HEK293T (cell line): ENCODE measurements at regions not wholly inside any gene's neighbourhood (a gene's known extent, or its start where the extent isn't known, plus 50 kb on each side); places are given as distances from the start of the nearest gene placed in this dataset.

Experiments used
- CTCF ChIA-PET: fragments of 350-600 bp; formaldehyde crosslinking; extraction: SDS; loops from one replicate; lab custom pipeline; 2021; ENCODE audit warnings: antibody characterized with exemption, inconsistent platforms; lab: Yijun Ruan, JAX
- POLR2A ChIA-PET: fragments of 350-600 bp; formaldehyde crosslinking; extraction: SDS; loops from one replicate; lab custom pipeline; 2020; ENCODE audit warnings: antibody characterized with exemption, inconsistent platforms; lab: Yijun Ruan, JAX
- DNase-seq: peaks from one replicate; pipeline ENCODE4 v3.0.0; 2012; ENCODE audit warnings: mixed read lengths; ENCODE audit errors: extremely low spot score
- ARNT ChIP-seq: fragments of 450-650 bp; IDR thresholded peaks from 2 replicates; pipeline ENCODE4 v1.6.1; 2017; ENCODE audit warnings: mild to moderate bottlenecking
- BHLHE40 ChIP-seq: fragments of 450-650 bp; IDR thresholded peaks from 2 replicates; pipeline ENCODE4 v1.6.1; 2016; ENCODE audit warnings: mild to moderate bottlenecking, moderate library complexity, borderline replicate concordance
- CTBP1 ChIP-seq: fragments of 450-650 bp; IDR thresholded peaks from 2 replicates; pipeline ENCODE4 v1.6.1; 2016; ENCODE audit warnings: borderline replicate concordance
- ELF4 ChIP-seq: fragments of 450-650 bp; IDR thresholded peaks from 2 replicates; pipeline ENCODE4 v1.6.1; 2017; ENCODE audit warnings: antibody characterized with exemption
- FOXA1 ChIP-seq: fragments of 450-650 bp; IDR thresholded peaks from 2 replicates; pipeline ENCODE4 v1.6.1; 2016; ENCODE audit warnings: mild to moderate bottlenecking
- FOXK2 ChIP-seq: fragments of 450-650 bp; IDR thresholded peaks from 2 replicates; pipeline ENCODE4 v1.6.1; 2016; ENCODE audit warnings: mild to moderate bottlenecking
- FOXM1 ChIP-seq: fragments of 450-650 bp; IDR thresholded peaks from 2 replicates; pipeline ENCODE4 v1.6.1; 2017; ENCODE audit warnings: mild to moderate bottlenecking, borderline replicate concordance
- HDGF ChIP-seq: fragments of 450-650 bp; IDR thresholded peaks from 2 replicates; pipeline ENCODE4 v1.6.1; 2017; ENCODE audit warnings: antibody characterized with exemption, borderline replicate concordance
- L3MBTL2 ChIP-seq: fragments of 450-650 bp; conservative IDR thresholded peaks from 2 replicates; pipeline ENCODE4 v1.6.1; 2016; ENCODE audit warnings: mild to moderate bottlenecking
- LEF1 ChIP-seq: fragments of 450-650 bp; IDR thresholded peaks from 2 replicates; pipeline ENCODE4 v1.6.1; 2017; ENCODE audit warnings: mild to moderate bottlenecking, borderline replicate concordance
- NFRKB ChIP-seq: fragments of 450-650 bp; IDR thresholded peaks from 2 replicates; pipeline ENCODE4 v1.6.1; 2016; ENCODE audit warnings: mild to moderate bottlenecking, moderate library complexity
- SP1 ChIP-seq: fragments of 450-650 bp; IDR thresholded peaks from 2 replicates; pipeline ENCODE4 v1.6.1; 2017
- SUZ12 ChIP-seq: fragments of 450-650 bp; IDR thresholded peaks from 2 replicates; pipeline ENCODE4 v1.6.1; 2016; ENCODE audit warnings: mild to moderate bottlenecking
- TARDBP ChIP-seq: fragments of 450-650 bp; IDR thresholded peaks from 2 replicates; pipeline ENCODE4 v1.6.1; 2016
- ZNF384 ChIP-seq: fragments of 450-650 bp; IDR thresholded peaks from 2 replicates; pipeline ENCODE4 v1.6.1; 2016
- TF ChIP-seq, protein P1 (sequence below): fragments of 450-650 bp; IDR thresholded peaks from 2 replicates; pipeline ENCODE4 v1.6.1; 2016

DNA sequence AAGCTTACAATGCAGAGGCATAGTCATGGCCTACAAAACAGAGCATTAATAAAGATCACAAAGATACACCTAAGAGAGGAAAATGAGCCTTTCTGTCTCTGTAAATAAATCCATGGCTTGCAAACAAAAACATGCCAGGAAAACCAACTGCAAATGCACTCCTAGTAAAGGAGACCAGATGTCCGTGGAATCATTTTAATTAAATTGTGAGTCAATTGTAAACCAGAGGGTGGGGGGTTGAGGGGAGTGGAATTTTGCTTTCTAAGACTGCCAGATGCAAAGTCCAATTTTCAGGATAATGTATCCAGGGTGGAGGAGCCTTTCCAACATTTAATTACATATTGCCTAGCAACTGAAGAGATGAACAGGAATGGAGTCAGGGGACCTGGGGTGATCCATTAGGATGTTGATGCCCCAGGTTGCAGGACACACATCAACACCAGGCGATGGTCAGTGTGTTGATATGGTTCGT, 390.3 kb upstream of the CCL2 start:
- ChIA-PET POLR2A (no interaction called here), CTCF (no interaction called here)
- no peak for DNase-seq
- TF ChIP-seq ZNF384 (no peak), L3MBTL2 (no peak), CTBP1 (no peak), SP1 (no peak), ARNT (no peak), SUZ12 (no peak), TARDBP (no peak), HDGF (no peak), NFRKB (no peak), FOXK2 (no peak), FOXA1 (no peak), ELF4 (no peak), LEF1 (no peak), FOXM1 (no peak), BHLHE40 (no peak)
- TF ChIP-seq, protein P1, sequence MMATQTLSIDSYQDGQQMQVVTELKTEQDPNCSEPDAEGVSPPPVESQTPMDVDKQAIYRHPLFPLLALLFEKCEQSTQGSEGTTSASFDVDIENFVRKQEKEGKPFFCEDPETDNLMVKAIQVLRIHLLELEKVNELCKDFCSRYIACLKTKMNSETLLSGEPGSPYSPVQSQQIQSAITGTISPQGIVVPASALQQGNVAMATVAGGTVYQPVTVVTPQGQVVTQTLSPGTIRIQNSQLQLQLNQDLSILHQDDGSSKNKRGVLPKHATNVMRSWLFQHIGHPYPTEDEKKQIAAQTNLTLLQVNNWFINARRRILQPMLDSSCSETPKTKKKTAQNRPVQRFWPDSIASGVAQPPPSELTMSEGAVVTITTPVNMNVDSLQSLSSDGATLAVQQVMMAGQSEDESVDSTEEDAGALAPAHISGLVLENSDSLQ, result no peak

DNA sequence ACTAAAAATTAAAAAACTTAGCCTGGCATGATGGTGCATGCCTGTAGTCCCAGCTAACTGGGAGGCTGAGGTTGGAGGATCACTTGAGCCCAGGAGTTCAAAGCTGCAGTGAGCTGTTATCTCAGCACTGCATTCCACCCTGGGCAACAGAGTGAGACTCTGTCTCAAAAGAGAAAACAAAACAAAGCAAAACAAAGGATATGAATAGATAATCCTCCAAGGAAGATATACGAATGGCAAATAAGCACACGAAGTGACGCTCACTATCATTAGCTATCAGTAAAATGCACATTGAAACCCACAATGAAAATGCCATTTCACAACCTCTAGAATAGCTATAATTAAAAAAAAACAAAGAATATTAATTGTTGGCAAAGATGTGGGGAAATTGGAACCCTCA, 386.2 kb upstream of the CCL2 start:
- POLR2A ChIA-PET, result no interaction called here
- CTCF ChIA-PET, result no interaction called here

DNA sequence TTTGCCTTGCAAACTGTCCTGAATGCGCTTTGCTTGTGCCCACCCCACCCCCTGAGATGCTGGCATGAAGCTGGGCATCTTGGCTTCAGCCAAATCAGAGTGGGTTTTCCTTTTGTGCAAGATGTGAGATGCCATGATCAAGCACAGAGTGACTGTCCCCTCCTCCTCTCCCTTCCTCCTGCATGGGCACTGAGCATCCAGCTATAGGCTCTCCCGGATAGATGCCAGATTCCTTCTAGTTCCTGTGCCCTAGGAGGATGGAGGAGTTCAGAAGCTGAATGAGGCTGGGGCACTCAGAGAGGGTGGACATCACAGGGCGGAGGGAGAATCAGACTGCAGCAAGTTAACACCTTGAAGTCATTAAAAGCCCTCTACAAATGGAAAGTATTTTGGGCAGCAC, 384.1 kb upstream of the CCL2 start:
- CTCF ChIA-PET, result no interaction called here
- no peak for TF ChIP-seq FOXM1
- no peak for TF ChIP-seq HDGF
- TF ChIP-seq, protein P1, result no peak
- TF ChIP-seq CTBP1, result no peak
- TF ChIP-seq BHLHE40, result no peak
- no peak for TF ChIP-seq LEF1
- TF ChIP-seq ARNT, result no peak
- DNase-seq, result no peak
- POLR2A ChIA-PET, result no interaction called here

More for the DNA sequence above, 386.2 kb upstream of the CCL2 start:
- TF ChIP-seq BHLHE40, result no peak
- no peak for TF ChIP-seq CTBP1
- TF ChIP-seq LEF1, result no peak
- TF ChIP-seq ELF4, result no peak
- no peak for TF ChIP-seq ARNT
- no peak for TF ChIP-seq ZNF384
- TF ChIP-seq SUZ12, result no peak
- no peak for TF ChIP-seq FOXM1
- no peak for TF ChIP-seq FOXA1
- TF ChIP-seq, protein P1, result no peak
- no peak for TF ChIP-seq SP1
- no peak for TF ChIP-seq HDGF
- TF ChIP-seq FOXK2, result no peak
- TF ChIP-seq TARDBP, result no peak
- TF ChIP-seq L3MBTL2, result no peak
- no peak for TF ChIP-seq NFRKB
- no peak for DNase-seq

DNA sequence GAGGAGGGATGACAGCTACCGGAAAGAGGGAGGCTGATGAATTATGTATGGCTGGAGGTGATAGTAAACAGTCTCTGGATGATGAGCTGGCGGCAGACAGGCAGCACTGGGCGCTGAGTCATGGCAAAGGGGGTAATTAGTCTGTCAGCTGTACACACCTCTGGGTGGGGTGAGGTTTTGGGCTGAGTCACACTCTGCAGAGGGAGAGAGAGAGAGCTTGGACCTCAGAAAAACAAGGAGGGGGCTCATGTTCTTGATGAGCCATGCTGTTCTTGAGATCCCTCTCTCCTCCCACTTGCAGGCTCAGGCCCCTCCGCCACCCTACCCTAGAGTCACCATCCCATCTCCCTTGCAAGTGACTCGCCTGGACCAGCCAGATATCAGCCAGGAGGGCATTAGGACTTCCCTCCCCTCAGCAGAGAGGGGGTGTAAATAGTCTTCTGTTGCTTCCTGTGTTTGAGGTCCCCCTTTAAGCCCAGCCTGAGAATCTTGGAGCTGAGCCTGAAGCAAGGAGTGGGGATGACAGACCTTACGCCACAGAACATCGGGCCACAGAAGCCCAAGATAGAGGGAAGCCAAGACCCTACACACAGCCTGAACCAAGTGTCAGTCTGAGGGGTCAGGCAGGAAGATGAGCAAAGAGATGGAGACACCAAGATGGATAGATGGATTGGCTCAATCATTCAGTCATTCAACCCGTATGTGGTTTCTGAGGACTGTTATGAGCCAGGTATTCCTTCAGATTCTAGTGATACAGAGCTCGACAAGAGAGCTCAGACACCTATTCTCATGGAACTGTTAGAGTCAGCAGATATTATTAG, 383.2 kb upstream of the CCL2 start:
- ChIA-PET POLR2A (no interaction called here), CTCF (no interaction called here)
- no peak for DNase-seq
- TF ChIP-seq NFRKB (no peak), SUZ12 (no peak), FOXA1 (no peak), FOXM1 (no peak), ARNT (no peak), CTBP1 (no peak), ZNF384 (no peak), LEF1 (no peak), TARDBP (no peak), ELF4 (no peak)

DNA sequence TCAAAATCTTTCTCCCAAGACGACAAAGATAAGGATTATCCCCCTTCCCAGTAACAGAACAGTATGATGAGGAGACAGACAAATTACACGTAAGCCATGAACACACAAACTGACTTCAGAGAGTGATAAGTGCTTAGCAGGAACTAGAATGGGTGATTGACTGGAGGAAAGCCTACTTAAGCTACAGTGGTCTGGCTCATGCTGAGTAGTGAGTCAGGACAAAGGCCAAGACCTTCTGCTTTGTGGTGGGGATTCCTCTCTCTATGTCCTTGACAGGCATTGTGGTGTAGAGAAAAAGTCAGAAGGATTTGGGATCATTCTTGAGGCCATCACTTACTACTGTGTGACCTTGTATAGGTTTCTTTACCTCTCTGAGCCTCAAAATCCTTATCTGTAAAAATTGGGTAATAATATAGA, 381.9 kb upstream of the CCL2 start:
- DNase-seq, result no peak
- no peak for TF ChIP-seq BHLHE40
- TF ChIP-seq FOXM1, result no peak
- TF ChIP-seq, protein P1, result no peak
- no peak for TF ChIP-seq HDGF
- ChIA-PET CTCF (no interaction called here), POLR2A (no interaction called here)

DNA sequence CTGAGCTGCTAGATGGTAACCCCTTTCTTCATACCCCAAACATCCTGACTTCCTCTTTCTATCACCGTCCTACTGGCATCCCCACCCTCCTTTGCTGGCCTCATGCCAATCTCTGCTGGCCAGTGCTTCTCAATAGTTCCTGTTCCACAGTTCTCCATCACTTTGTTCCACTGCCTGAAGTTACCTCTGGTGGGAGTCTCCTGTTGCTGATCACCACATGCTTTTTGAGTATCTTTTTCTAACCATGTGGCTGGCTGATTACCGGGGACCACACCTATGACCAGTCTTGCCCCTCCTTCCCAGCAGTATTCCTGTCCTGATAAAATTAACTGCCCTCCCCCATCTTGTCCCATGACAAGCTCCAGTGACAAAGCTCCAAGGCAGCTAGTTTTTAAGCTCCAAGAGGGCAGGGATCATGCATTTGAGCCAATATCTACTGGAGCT, 380.4 kb upstream of the CCL2 start:
- DNase-seq, result no peak
- TF ChIP-seq CTBP1 (no peak), NFRKB (no peak), ZNF384 (no peak), FOXK2 (no peak), SP1 (no peak), ELF4 (no peak)
- TF ChIP-seq, protein P1, result no peak
- ChIA-PET CTCF (no interaction called here), POLR2A (no interaction called here)
